Medulla oblongata (tissue), 1 donor: ENCODE measurements at regions not wholly inside any gene's neighbourhood (a gene's known extent, or its start where the extent isn't known, plus 50 kb on each side); places are given as distances from the start of the nearest gene placed in this dataset.

ENCODE experiments used
- DNase-seq: peaks from one replicate; pipeline ENCODE4 v3.0.0-alpha.2; 2015; ENCODE audit errors: extremely low spot score

- DNase-seq, result no peak
Observed at GRCh38 chr3:143901105-143901504, 52.8 kb upstream of the SLC9A9 start.

GRCh38 chr3:143902210-143902609 lies 53.9 kb upstream of the SLC9A9 start:
- DNase-seq, result no peak

- no peak for DNase-seq
Observed at GRCh38 chr3:143910756-143911155, 60.9 kb upstream of the DIPK2A start.

GRCh38 chr3:143914257-143914656 lies 57.4 kb upstream of the DIPK2A start:
- DNase-seq, result no peak

- no peak for DNase-seq
Observed at GRCh38 chr3:143918848-143919247, 52.8 kb upstream of the DIPK2A start.

- DNase-seq, result peak; percentile 7
Observed at GRCh38 chr3:143921176-143921575, 50.4 kb upstream of the DIPK2A start.
